H1 (cell line): ENCODE measurements at regions not wholly inside any gene's neighbourhood (a gene's known extent, or its start where the extent isn't known, plus 50 kb on each side); places are given as distances from the start of the nearest gene placed in this dataset.

Experiments used
- CTCF ChIA-PET: fragments of 300-600 bp; sonication (Branson Sonifier 250); formaldehyde crosslinking; loops from one replicate; lab custom pipeline; 2021; ENCODE audit not compliant: partially characterized antibody; lab: Charles Lee
- POLR2A ChIA-PET: fragments of 300-600 bp; sonication (Branson Sonifier 250); formaldehyde crosslinking; loops from one replicate; lab custom pipeline; 2021; ENCODE audit warnings: inconsistent platforms; ENCODE audit not compliant: partially characterized antibody; lab: Charles Lee
- DNase-seq, 2 experiments: peaks; one replicate each; pipeline versions ENCODE4 v3.0.0 to v3.0.0-alpha.2; 2010 to 2022; ENCODE audit warnings: low spot score in 2 of 2, low read depth in 1 of 2, mixed read lengths in 1 of 2
- FAIRE-seq: peaks from 2 replicates; lab custom pipeline; 2011; peaks lifted over from hg19 to GRCh38; lab: Jason Lieb, UNC
- H2AFZ ChIP-seq: 2 replicates; pipeline ENCODE4 v1.8.1; 2012; ENCODE audit warnings: low read length, inconsistent platforms
- H2AK5ac ChIP-seq: 2 replicates; pipeline ENCODE4 v1.6.1; 2013; ENCODE audit warnings: low read depth, low read length
- H2BK120ac ChIP-seq: replicated peaks from 2 replicates; pipeline ENCODE3; 2013; ENCODE audit warnings: low read depth, low read length, inconsistent platforms
- H2BK12ac ChIP-seq: 2 replicates; pipeline ENCODE4 v1.6.1; 2013; ENCODE audit warnings: low read depth, low read length
- H2BK15ac ChIP-seq: 2 replicates; pipeline ENCODE4 v1.6.1; 2013; ENCODE audit warnings: low read length
- H2BK20ac ChIP-seq: 2 replicates; pipeline ENCODE4 v1.6.1; 2013; ENCODE audit warnings: low read length
- H2BK5ac ChIP-seq: 2 replicates; pipeline ENCODE4 v1.6.1; 2013; ENCODE audit warnings: low read depth, low read length
- H3K14ac ChIP-seq: 2 replicates; pipeline ENCODE4 v1.6.1; 2013; ENCODE audit warnings: inconsistent platforms; ENCODE audit not compliant: insufficient read length
- H3K18ac ChIP-seq: 2 replicates; pipeline ENCODE4 v1.6.1; 2013; ENCODE audit warnings: low read length; ENCODE audit errors: extremely low read depth
- H3K23ac ChIP-seq: 2 replicates; pipeline ENCODE4 v1.6.1; 2013; ENCODE audit warnings: inconsistent platforms; ENCODE audit not compliant: insufficient read length
- H3K23me2 ChIP-seq: 2 replicates; pipeline ENCODE4 v1.6.1; 2013; ENCODE audit warnings: low read depth, low read length
- H3K27ac ChIP-seq: 2 replicates; pipeline ENCODE4 v1.6.1; 2011; ENCODE audit warnings: low read depth, low read length, inconsistent platforms
- H3K27me3 ChIP-seq, 4 experiments: replicated peaks in 1 of 4; 1 replicate in 1 of 4; 2 replicates in 3 of 4; pipeline versions ENCODE4 v1.6.1 to v1.8.1; 2011 to 2013; ENCODE audit warnings: low read length in 3 of 4, mild to moderate bottlenecking in 3 of 4, inconsistent platforms in 2 of 4, mixed read lengths in 2 of 4, moderate library complexity in 1 of 4; ENCODE audit not compliant: control insufficient read depth in 3 of 4, insufficient read depth in 3 of 4; ENCODE audit errors: extremely low read depth in 1 of 4
- H3K36me3 ChIP-seq, 4 experiments: 2 replicates each; pipeline versions ENCODE4 v1.6.1 to v1.8.1; 2011 to 2013; ENCODE audit warnings: mild to moderate bottlenecking in 4 of 4, low read length in 3 of 4, moderate library complexity in 2 of 4, control low read depth in 1 of 4, inconsistent platforms in 1 of 4; ENCODE audit not compliant: insufficient read depth in 4 of 4, control insufficient read depth in 2 of 4
- H3K4ac ChIP-seq: replicated peaks from 2 replicates; pipeline ENCODE3; 2013; ENCODE audit warnings: low read length, low read depth, mixed read lengths, inconsistent platforms; ENCODE audit not compliant: insufficient read length
- H3K4me1 ChIP-seq, 4 experiments: replicated peaks in 1 of 4; 1 replicate in 1 of 4; 2 replicates in 3 of 4; pipeline versions ENCODE4 v1.6.1 to v1.8.1; 2011 to 2013; ENCODE audit warnings: low read length in 3 of 4, inconsistent platforms in 2 of 4, mixed read lengths in 1 of 4; ENCODE audit not compliant: insufficient read depth in 4 of 4, control insufficient read depth in 3 of 4
- H3K4me2 ChIP-seq, 2 experiments: 2 replicates each; pipeline versions ENCODE4 v1.6.1 to v1.8.1; 2011 to 2013; ENCODE audit warnings: low read depth in 2 of 2, low read length in 2 of 2, control low read depth in 1 of 2, inconsistent platforms in 1 of 2, mild to moderate bottlenecking in 1 of 2; ENCODE audit not compliant: insufficient read depth in 1 of 2
- H3K4me3 ChIP-seq, 4 experiments: fragments of 200-600, 300-600 bp in 1 of 4; sonication (generic), shearing (Covaris generic), sonication (Bioruptor Twin) in 1 of 4; 2 replicates each; pipeline versions ENCODE4 v1.5.1 to v1.8.1; 2011 to 2016; ENCODE audit warnings: low read length in 4 of 4, low read depth in 3 of 4, control low read depth in 2 of 4, inconsistent platforms in 2 of 4, mild to moderate bottlenecking in 2 of 4, mixed read lengths in 1 of 4, moderate library complexity in 1 of 4; ENCODE audit not compliant: insufficient read depth in 2 of 4; ENCODE audit errors: extremely low read depth in 1 of 4
- H3K56ac ChIP-seq: replicated peaks from 2 replicates; pipeline ENCODE3; 2013; ENCODE audit warnings: low read depth, mild to moderate bottlenecking, mixed read lengths, low read length, inconsistent platforms; ENCODE audit not compliant: insufficient read length
- H3K79me1 ChIP-seq: 2 replicates; pipeline ENCODE4 v1.6.1; 2013; ENCODE audit warnings: low read depth, low read length, control low read depth
- H3K79me2 ChIP-seq, 2 experiments: 2 replicates each; pipeline versions ENCODE4 v1.6.1 to v1.8.1; 2012 to 2013; ENCODE audit warnings: low read length in 2 of 2, mild to moderate bottlenecking in 2 of 2, inconsistent platforms in 1 of 2; ENCODE audit not compliant: insufficient read depth in 2 of 2, control insufficient read depth in 1 of 2
- H3K9ac ChIP-seq, 4 experiments: replicated peaks in 1 of 4; 1 replicate in 1 of 4; 2 replicates in 3 of 4; pipeline versions ENCODE4 v1.6.1 to v1.8.1; 2011 to 2013; ENCODE audit warnings: low read depth in 3 of 4, low read length in 3 of 4, control low read depth in 2 of 4, mild to moderate bottlenecking in 2 of 4, moderate library complexity in 2 of 4, inconsistent platforms in 1 of 4; ENCODE audit errors: extremely low read depth in 1 of 4
- H3K9me3 ChIP-seq, 2 experiments: 2 replicates each; pipeline versions ENCODE4 v1.6.1 to v1.8.1; 2012 to 2013; ENCODE audit warnings: mild to moderate bottlenecking in 2 of 2, moderate library complexity in 2 of 2, control low read depth in 1 of 2, inconsistent platforms in 1 of 2, low read depth in 1 of 2, low read length in 1 of 2, mixed read lengths in 1 of 2; ENCODE audit not compliant: insufficient read depth in 2 of 2
- H4K20me1 ChIP-seq, 2 experiments: replicated peaks in 1 of 2; 2 replicates each; pipeline versions ENCODE3 to v1.8.1; 2011 to 2013; ENCODE audit warnings: inconsistent platforms in 2 of 2, low read length in 2 of 2, mild to moderate bottlenecking in 1 of 2; ENCODE audit not compliant: insufficient read depth in 2 of 2, control insufficient read depth in 1 of 2
- H4K5ac ChIP-seq: 2 replicates; pipeline ENCODE4 v1.6.1; 2013; ENCODE audit warnings: low read length, low read depth, mixed read lengths, inconsistent platforms; ENCODE audit not compliant: insufficient read length
- H4K8ac ChIP-seq: 2 replicates; pipeline ENCODE4 v1.8.0; 2013; ENCODE audit warnings: mild to moderate bottlenecking, moderate library complexity, low read length, inconsistent platforms; ENCODE audit not compliant: insufficient read depth; ENCODE audit errors: extremely low read depth
- H4K91ac ChIP-seq: replicated peaks from 2 replicates; pipeline ENCODE3; 2013; ENCODE audit warnings: low read length, mixed read lengths, inconsistent platforms; ENCODE audit not compliant: insufficient read length
- ATF3 ChIP-seq: IDR thresholded peaks from 2 replicates; pipeline ENCODE4 v1.6.1; 2011; ENCODE audit warnings: low read depth, mild to moderate bottlenecking, low read length; ENCODE audit not compliant: insufficient read depth
- RBBP5 ChIP-seq: IDR thresholded peaks from 2 replicates; pipeline ENCODE4 v1.7.1; 2012; ENCODE audit warnings: low read depth, mild to moderate bottlenecking, inconsistent platforms, low read length, moderate library complexity, borderline replicate concordance
- RFX5 ChIP-seq: IDR thresholded peaks from 2 replicates; pipeline ENCODE4 v1.6.1; 2011; ENCODE audit warnings: low read depth, low read length, improper control_type of control experiment, borderline replicate concordance
- SIRT6 ChIP-seq: IDR thresholded peaks from one replicate; pipeline ENCODE4 v1.7.1; 2012; ENCODE audit warnings: low read length, inconsistent platforms
- TAF7 ChIP-seq: optimal IDR thresholded peaks from 2 replicates; pipeline ENCODE3; 2011; ENCODE audit warnings: low read depth, mild to moderate bottlenecking, inconsistent platforms, low read length, moderate library complexity, borderline replicate concordance
- USF2 ChIP-seq: IDR thresholded peaks from 2 replicates; pipeline ENCODE4 v1.6.1; 2011; ENCODE audit warnings: low read length, improper control_type of control experiment
- YY1 ChIP-seq: IDR thresholded peaks from 2 replicates; pipeline ENCODE4 v1.6.1; 2011; ENCODE audit warnings: low read depth, mild to moderate bottlenecking, low read length
- WGBS, 2 experiments: shearing (Covaris generic) in 1 of 2; methylation state at CpG; one replicate each; pipeline versions ENCODE4 v1.1.6 to v1.1.7; 2013 to 2015; ENCODE audit warnings: low lambda C conversion rate in 2 of 2, mixed read lengths in 2 of 2, inconsistent platforms in 1 of 2, low coverage in 1 of 2, missing lambda C conversion rate in 1 of 2; ENCODE audit not compliant: insufficient replicate concordance in 2 of 2, insufficient coverage in 1 of 2, insufficient read length in 1 of 2; ENCODE audit errors: extremely low coverage in 1 of 2, missing lambda C conversion rate in 1 of 2; 5-methylcytosine and 5-hydroxymethylcytosine counted together

- no peak overlapping the region for H2BK20ac ChIP-seq
- H4K5ac ChIP-seq = no peak overlapping the region
- H3K79me1 ChIP-seq = no peaks in the 10 kb centered on the region
- ChIA-PET CTCF (no interaction called here), POLR2A (no interaction called here)
- H4K8ac ChIP-seq = no peak overlapping the region
- no peak overlapping the region for H2BK120ac ChIP-seq
- no peak overlapping the region for H2AFZ ChIP-seq
- no peak overlapping the region for H3K23ac ChIP-seq
- FAIRE-seq (no peak), DNase-seq (no peak)
- no peaks in the 10 kb centered on the region for H3K4me1 ChIP-seq
- H3K4ac ChIP-seq = no peak overlapping the region
- H3K27ac ChIP-seq = no peak overlapping the region
- H3K9ac ChIP-seq = no peak overlapping the region
- no peak overlapping the region for H2BK5ac ChIP-seq
- H3K14ac ChIP-seq = no peak overlapping the region
- H3K79me2 ChIP-seq = no peaks in the 10 kb centered on the region
- no peak overlapping the region for H4K91ac ChIP-seq
- no peaks in the 10 kb centered on the region for H3K9me3 ChIP-seq
- H3K56ac ChIP-seq = no peak overlapping the region
- H3K36me3 ChIP-seq = no peaks in the 10 kb centered on the region; a peak in 1 of 8 replicates
- H2AK5ac ChIP-seq = no peak overlapping the region
- WGBS, 2 experiments = 96% methylated on average over 2 of the region's 2 CpGs; no CpG with 5 or more reads in 1 of the 2 experiments
- H2BK15ac ChIP-seq = no peak overlapping the region
- H4K20me1 ChIP-seq = no peaks in the 10 kb centered on the region
- no peak overlapping the region for H3K18ac ChIP-seq
- no peak overlapping the region for H2BK12ac ChIP-seq
- H3K4me3 ChIP-seq = no peak overlapping the region
- H3K27me3 ChIP-seq = no peaks in the 10 kb centered on the region
- no peaks in the 10 kb centered on the region for H3K23me2 ChIP-seq
- H3K4me2 ChIP-seq = no peak overlapping the region
- TF ChIP-seq USF2 = no peak
- TF ChIP-seq TAF7 = no peak
- TF ChIP-seq SIRT6 = no peak
- TF ChIP-seq YY1 = no peak
- TF ChIP-seq RFX5 = no peak
- no peak for TF ChIP-seq RBBP5
- no peak for TF ChIP-seq ATF3
These were observed 64.7 kb upstream of the PTPN13 start for GRCh38 chr4:86529436-86529835.
